Superior temporal gyrus (tissue), 1 donor: ENCODE measurements at regions not wholly inside any gene's neighbourhood (a gene's known extent, or its start where the extent isn't known, plus 50 kb on each side); places are given as distances from the start of the nearest gene placed in this dataset.
A peak's percentile ranks its signal among the peaks of the same experiment; 100 is the strongest.

Experiments
- DNase-seq: peaks from one replicate; pipeline ENCODE4 v3.0.0-alpha.2; 2016; ENCODE audit errors: extremely low spot score

DNA sequence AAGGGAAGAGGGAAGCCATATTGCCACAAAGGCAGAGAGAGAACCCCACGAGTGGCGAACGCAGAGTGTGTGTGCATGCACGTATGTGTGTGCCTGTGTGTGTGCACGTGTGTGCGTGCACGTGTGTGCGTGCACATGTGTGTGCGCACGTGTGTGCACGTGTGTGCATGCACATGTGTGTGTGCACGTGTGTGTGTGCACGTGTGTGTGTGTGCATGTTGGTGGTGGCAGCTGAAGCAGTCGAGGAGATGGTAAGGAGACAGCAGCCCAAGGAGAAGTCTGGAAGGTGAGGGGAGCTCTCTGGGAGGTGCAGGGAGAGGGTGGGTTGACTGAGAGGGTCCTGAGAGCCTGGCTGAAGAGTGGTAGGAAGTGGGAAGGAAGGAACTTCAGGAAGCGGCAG, 94.1 kb upstream of the NECTIN1 start:
- no peak for DNase-seq

DNA sequence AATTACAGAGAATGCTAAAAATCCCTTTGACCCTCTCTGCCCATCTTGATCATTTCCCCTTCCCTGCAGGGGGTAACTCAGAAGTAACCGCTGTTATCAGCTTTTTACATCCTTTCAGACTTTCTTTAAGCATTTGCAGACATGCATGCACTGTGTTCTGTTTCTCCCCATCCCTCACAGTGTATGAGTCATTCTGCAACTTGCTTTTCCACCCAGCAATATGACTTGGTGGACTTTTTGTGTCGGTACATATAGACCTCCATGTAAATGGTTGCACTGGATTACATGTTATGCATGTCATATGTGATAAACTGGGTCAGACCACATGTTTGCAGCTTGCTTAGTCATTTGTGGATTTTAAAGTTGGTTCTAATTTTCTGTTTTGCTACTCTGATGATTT, 87.7 kb upstream of the NECTIN1 start:
- no peak for DNase-seq

DNA sequence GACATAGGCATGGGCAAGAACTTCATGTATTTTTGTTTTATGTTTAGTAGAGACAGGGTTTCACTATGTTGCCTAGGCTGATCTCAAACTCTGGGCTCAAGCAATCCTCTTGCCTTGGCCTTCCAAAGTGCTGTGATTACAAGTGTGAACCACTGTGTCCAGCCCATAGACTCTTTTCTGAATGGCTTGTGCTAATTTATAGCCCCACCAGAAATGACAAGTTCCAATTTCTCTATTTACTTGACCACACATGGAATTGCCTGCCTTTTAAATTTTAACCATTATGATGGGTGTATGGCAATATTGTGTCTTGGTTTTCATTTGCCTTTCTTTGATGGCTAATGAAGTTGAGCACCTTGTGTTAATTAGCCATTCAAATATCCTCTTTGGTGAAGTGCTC, 85.8 kb upstream of the NECTIN1 start:
- DNase-seq = no peak

DNA sequence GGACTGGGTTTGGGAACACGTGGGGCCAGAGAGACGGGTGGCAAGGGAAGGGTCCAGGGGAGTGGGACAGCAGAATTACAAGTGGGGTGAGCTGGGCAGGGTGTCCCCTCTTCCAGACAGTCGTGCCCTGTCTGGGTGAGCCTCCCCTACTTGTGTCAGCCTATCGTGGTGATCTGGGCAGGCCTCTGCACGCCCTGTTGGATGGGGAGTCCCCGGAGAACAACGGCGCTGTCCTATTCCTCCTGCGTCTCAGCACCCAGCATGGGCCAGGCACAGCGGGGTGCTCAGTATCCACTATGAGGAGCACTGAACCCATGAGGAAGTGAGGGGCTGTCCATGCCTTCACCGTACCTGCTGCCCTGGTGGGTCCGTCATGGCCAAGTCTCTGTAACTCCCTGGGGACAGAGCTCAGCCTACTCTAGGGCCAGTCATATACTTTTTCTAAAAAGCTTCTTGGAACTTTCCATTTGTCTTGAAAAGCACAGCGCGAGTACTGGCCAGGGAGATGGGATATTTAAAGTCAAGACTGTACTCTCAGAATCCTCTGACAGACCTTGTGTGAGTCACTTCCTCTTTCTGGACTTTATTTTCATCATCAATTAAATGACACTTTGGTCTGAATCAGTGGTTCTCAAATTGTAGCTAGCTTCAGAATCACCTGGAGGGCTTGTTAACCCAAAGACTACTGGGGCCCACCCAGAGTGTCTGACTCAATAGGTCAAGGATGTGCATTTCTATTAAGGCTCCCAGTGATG, 81.7 kb upstream of the NECTIN1 start:
- DNase-seq = no peak

DNA sequence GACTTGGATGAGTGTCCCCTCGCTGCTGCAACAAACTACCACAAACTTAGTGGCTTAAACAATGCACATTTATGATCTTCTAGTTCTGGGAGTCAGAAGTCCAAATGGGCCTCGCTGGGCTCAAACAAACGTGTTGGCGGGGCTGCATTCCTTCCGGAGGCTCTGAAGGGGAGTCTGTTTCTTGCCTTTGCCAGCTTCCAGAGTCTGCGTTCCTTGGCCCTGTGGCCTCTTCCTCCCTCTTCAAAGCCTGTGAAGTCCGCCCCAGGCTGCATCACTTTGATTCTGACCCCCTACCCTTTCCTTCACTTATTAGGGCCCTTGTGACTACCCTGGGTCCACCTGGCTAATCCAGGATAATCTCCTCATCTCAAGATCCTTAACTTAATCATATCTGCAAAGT, 80.3 kb upstream of the NECTIN1 start:
- no peak for DNase-seq

DNA sequence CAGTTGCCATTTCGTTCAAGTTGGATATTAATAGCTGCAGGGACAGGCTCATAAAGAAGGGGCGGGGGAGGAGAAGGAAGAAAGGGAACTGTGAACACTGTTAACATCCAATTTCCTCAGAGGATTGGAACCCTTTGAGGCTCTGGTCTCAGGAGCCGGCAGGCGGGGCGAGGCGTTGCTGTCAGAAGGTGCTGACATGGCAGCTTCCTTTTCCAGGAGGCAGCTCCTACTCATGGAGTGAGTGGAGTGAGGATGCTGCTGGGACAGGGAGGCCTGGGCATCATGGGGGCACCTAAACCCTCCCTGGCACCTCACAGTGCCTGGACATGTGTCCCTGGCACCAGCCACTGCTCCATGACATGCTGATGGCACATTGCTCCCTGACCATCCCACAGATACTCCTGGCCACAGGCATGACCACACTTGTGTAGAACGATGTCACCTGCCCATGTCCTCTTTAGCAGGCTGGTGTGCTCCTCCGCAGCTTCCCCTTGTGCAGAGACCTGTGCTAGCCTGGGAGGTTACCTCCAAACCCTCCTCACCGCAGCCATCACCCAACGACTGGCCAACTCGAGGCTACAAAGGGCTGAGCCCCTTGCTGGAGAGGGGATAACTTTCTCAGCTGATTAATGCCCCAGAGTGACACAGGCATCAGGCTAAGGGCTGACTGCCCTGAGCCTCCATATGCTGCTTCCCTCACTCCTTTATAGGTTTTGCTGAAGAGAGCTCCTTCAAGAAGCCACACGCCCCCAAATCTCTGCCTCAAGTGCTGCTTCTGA, 79.6 kb upstream of the NECTIN1 start:
- DNase-seq = no peak

DNA sequence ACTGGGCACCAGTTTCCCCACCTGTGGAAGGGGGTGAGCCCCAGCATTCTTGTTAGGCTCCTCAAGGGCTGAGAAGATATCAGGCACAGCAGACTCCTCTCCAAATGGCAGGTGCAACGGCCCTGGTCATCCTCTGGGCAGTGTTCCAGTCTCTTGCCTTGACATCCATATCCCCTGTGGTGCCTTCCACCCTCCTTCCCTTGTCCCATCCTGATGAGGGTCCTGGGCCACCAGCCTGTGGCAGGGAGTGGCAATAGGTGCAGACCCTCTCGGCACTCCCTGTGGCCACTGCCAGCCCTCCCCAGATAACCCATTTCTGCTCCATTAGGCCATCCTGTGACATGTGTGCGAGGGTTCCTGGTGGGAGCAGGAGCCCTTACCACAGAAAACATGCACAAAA, 78.8 kb upstream of the NECTIN1 start:
- no peak for DNase-seq

DNA sequence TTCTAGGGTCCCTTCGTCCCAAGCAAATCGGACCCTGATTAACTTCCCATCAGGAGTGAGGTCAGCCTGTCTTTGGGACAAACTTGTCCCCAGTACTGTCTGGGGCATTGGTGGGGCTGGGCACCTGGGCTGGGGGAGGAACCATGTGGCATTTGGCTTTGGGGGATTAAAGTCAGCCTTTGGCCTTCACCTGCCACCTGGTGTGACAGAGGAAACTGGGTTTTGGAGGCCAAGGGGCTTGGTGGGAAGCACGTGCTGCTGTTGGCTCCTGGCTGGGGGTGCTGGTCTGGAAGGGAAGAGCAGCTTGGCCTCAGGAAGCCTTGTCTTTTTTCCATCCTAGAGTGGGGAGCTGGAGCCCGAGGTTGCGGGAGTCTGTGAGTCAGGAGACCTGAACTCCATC, 78.4 kb upstream of the NECTIN1 start:
- no peak for DNase-seq

DNA sequence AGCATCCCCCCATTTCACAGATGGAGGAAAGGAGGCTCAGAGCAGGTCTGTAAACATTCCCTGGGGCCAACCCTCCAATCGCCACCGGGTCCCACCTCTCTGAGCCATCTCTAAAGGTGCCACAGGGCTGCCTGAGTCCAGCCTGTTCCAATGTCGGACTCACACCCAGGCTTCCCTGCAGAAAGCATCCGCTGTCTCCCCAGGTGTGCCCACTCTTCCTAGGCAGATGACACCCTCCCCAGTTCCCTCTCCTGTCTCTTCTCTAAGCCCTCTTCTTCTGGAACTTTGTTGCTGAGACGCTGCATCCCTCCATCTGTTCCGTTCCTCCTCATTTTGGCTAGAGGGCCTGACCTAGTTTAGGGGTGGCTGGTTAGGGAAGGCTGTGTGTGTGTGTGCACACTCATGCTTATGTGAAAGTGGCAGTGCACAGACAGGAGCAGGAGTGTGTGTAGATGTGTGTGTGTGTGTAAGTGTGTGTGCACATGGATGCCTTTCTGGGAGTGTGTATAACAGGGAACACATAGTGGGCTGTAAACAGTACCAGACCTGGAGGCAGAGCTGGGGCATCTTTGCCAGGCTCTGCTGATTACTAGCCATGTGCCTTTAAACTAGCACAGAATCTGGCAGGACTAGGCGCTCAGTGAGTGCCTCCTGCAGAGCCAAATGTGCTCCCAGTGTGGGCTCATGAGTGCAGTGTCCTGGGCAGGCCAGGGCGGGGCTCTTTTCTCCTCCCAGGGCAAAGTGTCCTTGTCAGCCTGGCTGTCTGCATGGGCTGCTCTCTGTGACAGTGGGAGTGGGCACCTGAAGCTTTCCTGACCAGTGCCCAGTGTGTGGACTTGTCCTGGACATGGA, 77.3 kb upstream of the NECTIN1 start:
- DNase-seq = peak; percentile 24

DNA sequence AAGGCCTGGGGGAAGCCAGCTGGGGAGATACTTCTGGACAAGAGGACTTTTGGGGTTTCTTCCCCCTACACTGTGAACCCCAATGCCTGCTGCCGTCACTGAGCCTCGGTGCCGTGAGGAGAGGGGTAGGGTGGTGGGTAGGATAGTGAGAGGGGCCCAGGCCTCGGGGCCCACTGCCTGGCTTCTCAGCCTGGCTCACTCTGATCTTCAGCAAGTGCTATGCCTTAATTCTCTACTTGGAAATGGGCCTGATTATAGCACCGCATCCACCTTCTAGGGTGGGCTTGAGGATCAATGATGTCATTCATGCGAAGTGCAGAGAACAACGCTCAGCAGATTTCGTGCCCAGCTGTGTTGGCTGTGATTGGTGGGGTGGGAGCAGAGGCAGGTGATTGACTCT, 76.7 kb upstream of the NECTIN1 start:
- DNase-seq = no peak

DNA sequence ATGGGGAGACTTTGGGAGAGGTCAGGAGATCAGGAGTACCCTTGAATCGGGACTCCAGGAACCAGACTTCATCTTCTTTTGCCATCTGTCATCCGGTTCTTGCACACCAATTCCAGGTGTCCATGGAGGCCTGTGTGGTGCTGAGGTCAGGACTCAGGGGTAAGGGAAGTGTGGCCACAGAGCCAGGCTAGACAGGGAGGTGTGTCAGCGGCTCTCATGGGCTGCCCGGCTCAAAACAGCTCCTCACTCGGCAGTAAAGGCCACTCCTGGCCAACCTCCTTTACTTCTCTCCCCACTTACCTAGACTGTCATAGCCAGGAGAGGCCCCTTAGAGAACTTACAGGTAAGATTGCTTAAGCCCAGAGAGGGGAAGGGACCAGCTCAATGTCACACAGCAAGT, 75.7 kb upstream of the NECTIN1 start:
- no peak for DNase-seq

DNA sequence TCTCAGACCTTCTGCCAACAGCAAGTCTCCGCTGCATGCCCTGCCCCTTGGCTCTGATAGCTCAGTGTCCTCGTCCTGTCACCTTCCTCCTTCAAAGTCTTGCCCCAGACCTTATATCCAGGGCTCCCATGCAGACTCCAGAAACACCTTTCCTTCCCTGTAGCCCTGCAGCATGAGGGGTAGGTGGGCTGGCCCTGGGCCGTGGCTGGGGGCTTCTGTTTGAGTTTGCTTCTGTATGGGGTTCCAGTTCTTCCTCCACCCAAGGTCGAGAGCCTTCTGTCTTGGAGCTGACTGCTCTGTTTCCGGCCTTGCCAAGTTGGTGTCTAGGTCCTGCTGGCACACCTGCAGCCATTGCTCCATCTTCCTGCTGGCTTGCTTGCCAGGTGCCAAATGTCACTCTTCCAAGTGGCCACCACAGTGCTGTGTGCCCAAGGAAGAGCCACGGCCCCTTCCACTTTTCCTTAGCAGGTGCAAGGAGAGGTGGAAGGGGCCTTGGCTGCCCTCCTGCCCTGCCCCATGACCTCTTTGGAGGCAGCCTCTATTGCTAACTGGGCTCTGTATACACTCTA, 74.8 kb upstream of the NECTIN1 start:
- DNase-seq = no peak

DNA sequence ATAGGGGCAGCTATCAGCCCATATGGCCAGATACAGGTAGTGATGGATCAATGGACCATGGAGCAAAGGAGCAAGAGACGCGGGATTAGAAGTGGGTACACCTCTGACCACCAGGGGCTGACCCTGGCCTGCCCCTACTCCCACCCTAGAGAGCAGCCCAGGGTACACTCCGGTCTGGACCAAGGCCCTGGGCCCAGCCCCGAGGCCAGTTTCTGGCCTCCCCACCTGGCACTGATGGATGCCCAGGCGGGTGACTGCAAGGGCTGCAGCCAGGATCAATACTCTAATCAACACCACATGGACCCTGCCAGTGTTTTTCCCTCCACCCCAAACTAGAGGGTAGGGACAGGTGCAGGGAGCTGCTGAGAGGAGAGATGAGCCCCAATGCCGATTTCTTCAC, 74.1 kb upstream of the NECTIN1 start:
- no peak for DNase-seq

DNA sequence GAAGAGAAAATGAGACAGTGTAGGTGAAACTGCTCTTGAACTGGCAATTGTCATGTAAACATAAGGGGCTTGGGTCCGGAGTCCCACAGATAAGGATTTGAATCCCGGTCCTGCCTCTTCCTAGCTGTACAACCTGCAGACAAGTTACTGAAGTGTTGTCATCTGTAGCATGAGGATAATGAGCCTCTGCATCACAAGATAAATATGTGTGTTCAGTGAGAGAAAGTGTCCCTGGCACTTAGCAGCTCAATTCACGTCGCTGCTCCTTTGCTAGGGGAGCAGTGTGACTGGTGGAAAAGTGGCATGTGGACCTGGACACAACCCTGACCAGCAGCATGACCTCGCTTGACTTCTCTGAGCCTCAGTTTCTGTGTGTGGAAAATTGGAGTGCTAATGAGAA, 73.7 kb upstream of the NECTIN1 start:
- DNase-seq = no peak

DNA sequence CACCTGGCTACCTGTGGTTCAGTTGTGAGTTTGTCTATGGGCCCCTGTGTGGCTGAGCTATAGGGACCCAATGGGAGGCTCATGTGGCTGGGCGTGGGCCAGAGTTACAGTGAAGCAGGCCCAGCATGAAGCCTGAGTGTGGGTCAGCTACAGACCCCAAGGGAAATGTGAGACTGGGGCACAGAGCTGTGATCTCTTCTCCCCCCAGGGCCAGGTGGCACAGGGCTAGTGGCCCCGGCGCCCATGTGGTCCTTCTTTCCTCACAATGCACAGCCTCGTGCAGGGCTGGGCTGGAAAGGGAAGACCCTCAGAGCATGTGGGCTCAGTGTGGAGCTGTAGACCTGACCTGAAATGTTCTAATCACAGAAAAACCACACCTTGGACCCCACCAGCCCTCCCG, 71.6 kb upstream of the NECTIN1 start:
- no peak for DNase-seq

DNA sequence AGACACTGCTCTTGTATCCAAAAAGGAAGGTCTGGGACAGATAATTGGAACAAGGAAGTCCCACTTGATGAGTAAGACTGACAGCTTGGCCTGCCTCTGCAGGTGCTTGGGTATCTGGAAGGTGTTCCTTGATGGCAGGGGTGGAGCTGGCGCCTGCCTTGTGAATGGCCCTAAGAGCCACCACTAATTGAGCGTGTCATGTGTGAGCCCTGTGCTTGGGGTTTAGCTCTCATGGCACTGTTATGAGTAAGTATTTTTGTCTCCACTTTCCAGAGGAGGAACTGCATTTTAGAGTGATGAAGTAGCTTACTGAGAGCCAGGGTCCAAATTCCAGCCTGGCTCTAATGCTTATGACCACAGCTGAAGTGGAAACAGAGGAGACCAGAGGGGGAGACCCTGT, 71.2 kb upstream of the NECTIN1 start:
- DNase-seq = no peak

DNA sequence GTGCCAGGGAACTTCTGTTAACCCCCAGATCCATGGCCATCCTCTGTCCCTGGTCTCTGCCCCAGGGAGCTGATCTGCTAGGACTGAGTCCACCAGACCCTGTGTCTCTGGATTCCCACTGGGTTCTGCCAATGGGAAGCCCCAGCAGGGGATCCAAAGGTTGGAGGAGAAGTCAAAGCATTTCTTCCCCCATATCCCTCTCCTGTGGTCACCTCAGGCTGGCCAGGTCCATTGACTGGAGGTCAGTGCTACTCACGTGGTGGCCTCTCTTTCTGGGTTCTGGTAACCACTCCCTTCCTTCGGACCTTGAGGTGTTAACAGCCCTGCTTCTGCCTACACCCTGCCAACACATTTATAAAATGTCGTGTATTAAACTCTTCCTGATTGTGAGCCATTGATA, 69.7 kb upstream of the NECTIN1 start:
- no peak for DNase-seq

DNA sequence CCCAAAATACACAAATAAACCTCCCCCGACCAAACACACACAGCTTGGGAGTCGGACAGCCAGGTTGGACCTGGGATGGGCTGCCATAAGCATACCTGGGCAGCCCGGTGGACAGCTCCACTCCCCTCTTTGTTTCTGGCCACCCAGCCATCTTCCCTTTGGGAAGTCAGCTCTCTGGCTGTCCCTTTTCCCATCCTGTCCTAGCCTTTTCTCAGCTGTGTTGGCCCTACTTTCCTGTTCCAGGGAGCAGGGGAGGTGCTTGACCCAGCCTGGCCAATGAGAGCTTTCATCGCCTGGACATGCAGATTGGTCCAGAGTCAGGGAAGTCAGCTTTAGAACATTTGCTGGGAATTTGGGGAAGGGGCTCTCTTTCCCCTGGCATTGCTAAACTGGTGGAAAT, 68.7 kb upstream of the NECTIN1 start:
- DNase-seq = no peak

DNA sequence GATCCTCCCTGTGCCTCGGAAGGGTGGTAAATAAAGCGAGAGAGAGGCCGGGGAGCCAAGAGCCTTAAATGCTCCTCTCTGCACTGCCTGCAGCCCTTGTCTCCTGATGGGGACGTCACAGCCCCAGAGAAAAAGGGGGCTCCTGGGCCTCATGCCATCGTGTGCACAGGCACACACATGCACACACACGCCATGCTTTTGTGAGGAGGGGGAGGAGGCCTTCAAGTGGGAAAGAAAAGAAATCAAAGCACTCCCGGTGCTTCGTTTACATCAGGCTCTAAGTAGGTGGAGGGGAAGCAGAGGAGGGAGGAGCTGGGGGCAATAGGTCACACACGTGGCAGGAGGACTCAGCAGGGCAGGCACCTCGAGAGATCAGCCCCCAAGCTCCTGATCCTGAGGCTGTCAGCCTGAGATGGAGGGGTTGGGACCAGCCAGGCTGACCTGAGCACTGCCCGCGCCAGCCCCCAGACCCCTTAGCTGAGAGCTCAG, 68.2 kb upstream of the NECTIN1 start:
- DNase-seq = no peak

DNA sequence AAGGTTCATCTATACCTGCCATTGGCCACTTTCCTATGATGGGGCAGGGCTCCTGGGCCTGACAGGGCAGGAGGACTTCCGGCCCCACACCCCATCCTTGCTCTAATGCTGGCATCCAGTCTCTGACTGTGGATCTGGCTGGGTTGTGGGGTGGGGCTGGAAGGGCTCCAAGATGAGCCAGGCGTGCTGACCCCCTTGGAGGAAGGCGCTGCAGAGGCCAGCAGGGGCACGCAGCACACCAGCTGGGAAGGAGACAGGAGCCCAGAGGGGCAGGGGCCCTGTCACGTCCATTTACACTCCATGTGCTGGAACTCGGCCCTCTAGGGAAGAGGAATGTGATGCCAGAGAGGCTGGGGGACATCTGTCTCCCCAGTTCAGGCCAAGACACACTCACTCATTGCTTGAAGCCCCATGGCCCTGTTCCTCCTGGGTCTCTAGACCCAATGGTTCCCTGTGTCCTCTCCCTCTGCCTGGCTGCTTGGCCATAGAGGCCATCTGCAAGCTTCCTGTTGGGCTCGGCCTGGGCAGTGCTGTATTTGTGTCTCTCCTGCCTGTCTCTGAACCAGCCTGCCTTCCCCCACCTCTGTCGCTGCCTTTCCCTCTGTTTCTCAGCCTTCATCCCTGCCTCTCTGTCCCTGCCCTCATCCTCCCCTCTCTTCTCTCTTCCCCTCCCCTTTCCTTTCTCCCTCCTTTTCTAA, 67.5 kb upstream of the NECTIN1 start:
- no peak for DNase-seq

DNA sequence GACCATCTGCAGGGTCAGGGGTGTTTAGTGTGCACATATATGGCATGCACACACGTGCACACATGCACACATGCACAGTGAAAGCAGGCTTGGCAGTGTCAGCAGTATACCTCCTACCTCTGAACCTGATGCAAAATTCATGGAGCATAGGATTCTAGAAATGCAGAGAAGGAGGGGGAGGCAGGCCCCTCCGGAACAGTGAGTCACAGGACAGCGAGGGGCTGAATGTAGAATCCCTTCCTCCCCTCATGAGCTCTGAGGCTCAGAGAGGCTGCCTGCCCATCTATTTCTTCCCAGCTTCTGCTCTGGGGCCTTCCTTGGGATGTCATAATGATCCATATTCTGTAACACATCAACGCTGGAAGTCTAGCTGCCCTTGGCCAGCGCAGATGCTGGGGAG, 66.7 kb upstream of the NECTIN1 start:
- DNase-seq = no peak
